ENCODE measurements at regions not wholly inside any gene's neighbourhood (a gene's known extent, or its start where the extent isn't known, plus 50 kb on each side); places are given as distances from the start of the nearest gene placed in this dataset.

DNA sequence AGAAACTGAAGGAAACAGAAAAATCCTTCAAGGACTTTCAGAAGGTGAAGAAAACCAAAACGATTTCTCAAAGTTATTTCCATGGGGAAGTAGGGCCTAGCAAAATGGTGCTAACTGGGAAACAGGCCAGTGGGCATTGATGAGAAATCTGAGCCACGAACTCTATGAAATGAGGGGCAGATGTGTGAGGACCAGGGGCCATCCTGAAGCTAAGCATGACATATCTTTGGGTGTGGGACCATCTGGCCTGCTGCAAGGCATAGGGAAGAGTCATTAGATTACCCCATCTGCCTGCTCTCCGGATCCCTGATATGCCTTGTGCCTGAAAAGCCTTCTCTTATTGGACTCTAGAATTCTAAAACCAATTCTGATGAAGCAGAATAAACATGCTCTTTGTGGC, 143.8 kb downstream of the PALM2AKAP2 start:
- TF ChIP-seq, protein P1, sequence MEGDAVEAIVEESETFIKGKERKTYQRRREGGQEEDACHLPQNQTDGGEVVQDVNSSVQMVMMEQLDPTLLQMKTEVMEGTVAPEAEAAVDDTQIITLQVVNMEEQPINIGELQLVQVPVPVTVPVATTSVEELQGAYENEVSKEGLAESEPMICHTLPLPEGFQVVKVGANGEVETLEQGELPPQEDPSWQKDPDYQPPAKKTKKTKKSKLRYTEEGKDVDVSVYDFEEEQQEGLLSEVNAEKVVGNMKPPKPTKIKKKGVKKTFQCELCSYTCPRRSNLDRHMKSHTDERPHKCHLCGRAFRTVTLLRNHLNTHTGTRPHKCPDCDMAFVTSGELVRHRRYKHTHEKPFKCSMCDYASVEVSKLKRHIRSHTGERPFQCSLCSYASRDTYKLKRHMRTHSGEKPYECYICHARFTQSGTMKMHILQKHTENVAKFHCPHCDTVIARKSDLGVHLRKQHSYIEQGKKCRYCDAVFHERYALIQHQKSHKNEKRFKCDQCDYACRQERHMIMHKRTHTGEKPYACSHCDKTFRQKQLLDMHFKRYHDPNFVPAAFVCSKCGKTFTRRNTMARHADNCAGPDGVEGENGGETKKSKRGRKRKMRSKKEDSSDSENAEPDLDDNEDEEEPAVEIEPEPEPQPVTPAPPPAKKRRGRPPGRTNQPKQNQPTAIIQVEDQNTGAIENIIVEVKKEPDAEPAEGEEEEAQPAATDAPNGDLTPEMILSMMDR (IDR thresholded peaks at IDR 0.05), result no peak
- no peak for TF ChIP-seq EZH2 (IDR thresholded peaks at IDR 0.05; ENCODE audit: borderline replicate concordance, insufficient read depth, low read depth, low read length, poor library complexity, severe bottlenecking)

Data from B cell (primary cell).